Heart left ventricle (tissue), 16 donors: ENCODE measurements at regions not wholly inside any gene's neighbourhood (a gene's known extent, or its start where the extent isn't known, plus 50 kb on each side); places are given as distances from the start of the nearest gene placed in this dataset.

Source experiments
- ATAC-seq, 4 donors: fragments of 200-7000 bp; cut with Tn5 transposase; one replicate each; pipeline ENCODE4 v1.9.1; 2020 to 2022; ENCODE audit warnings: moderate library complexity in 4 of 4, mild to moderate bottlenecking in 3 of 4, moderate number of reproducible peaks in 1 of 4
- DNase-seq, 5 donors: peaks; one replicate each; pipeline ENCODE4 v3.0.0-alpha.2; 2020
- H3K27ac ChIP-seq, 12 donors: fragments of 200-600 bp; sonication (generic) in 4 of 12; one replicate each; pipeline versions ENCODE4 v1.5.0 to v1.8.0; 2016 to 2022; ENCODE audit warnings: mild to moderate bottlenecking in 2 of 12
- H3K27me3 ChIP-seq, 9 donors: fragments of 200-600 bp; sonication (generic) in 2 of 9; one replicate each; pipeline versions ENCODE4 v1.5.1 to v1.8.0; 2016 to 2022; ENCODE audit warnings: mild to moderate bottlenecking in 3 of 9
- H3K36me3 ChIP-seq, 9 donors: fragments of 200-600 bp; sonication (generic) in 2 of 9; one replicate each; pipeline versions ENCODE4 v1.5.0 to v1.8.0; 2018 to 2022; ENCODE audit warnings: mild to moderate bottlenecking in 2 of 9
- H3K4me1 ChIP-seq, 12 donors: fragments of 200-600 bp; sonication (generic) in 4 of 12; one replicate each; pipeline versions ENCODE4 v1.5.0 to v1.8.0; 2016 to 2022; ENCODE audit warnings: mild to moderate bottlenecking in 3 of 12
- H3K4me3 ChIP-seq, 12 donors: fragments of 200-600 bp; sonication (generic) in 4 of 12; one replicate each; pipeline versions ENCODE4 v1.5.0 to v1.8.0; 2017 to 2022; ENCODE audit warnings: mild to moderate bottlenecking in 9 of 12, moderate library complexity in 4 of 12
- H3K9me3 ChIP-seq, 12 donors: fragments of 200-600 bp; sonication (generic) in 4 of 12; one replicate each; pipeline versions ENCODE4 v1.5.0 to v1.8.0; 2016 to 2022; ENCODE audit warnings: mild to moderate bottlenecking in 1 of 12
- CTCF ChIP-seq, 12 donors: fragments of 200-600 bp; sonication (generic) in 4 of 12; IDR thresholded peaks; one replicate each; pipeline versions ENCODE4 v1.5.0 to v1.8.0; 2018 to 2022; ENCODE audit warnings: antibody characterized with exemption in 12 of 12, mild to moderate bottlenecking in 5 of 12
- POLR2A ChIP-seq, 2 donors: fragments of 450-650 bp; IDR thresholded peaks; one replicate each; pipeline ENCODE4 v1.6.1; 2017; ENCODE audit warnings: antibody characterized with exemption in 2 of 2, mild to moderate bottlenecking in 2 of 2, moderate library complexity in 2 of 2
- WGBS, 4 donors: extraction: QIAGEN DNeasy Blood & Tissue Kit in 2 of 4; methylation state at CpG; one replicate each; pipeline versions ENCODE4 v1.1.5 to v1.1.7; 2013 to 2018; 5-methylcytosine and 5-hydroxymethylcytosine counted together
- intact Hi-C, 10 donors: fragments of 100-400 bp; cut with DNase I; formaldehyde crosslinking; loops; one replicate each; pipeline versions ENCODE4 v1.11.1 to v1.14.2; 2022
- donor health status: ischemic (EF 13 %, LVEDD 7.1; RV severe dilation, severe dysfunction).
- donor health status: healthy with polysubstance abuse.
- donor health status: DM: no; HTN: yes; CAD: no.
- donor health status: DM: no; HTN: no; CAD: no.
- donor health status: ischemic (EF 25% LVEDD 6.9; RV normal size, moderate dysfunction).
- donor health status: ischemic (EF 25% LVEDD 5.7; RV mildly dilated, moderate dysfunction).
- donor health status: healthy.
- donor health status: DM: yes; HTN: yes; CAD: no.
- donor health status: ischemic (EF 35%, LVEDD 5.7; RV mildly dilated, moderate dysfunction).
- donor health status: nonischemic (EF 11% LVEDD 7.7; RV severe dilation, severe dysfunction).
- donor health status: DM: yes; HTN: yes; CAD: no.
- donor health status: PGD.
- donor health status: ischemic (EF 29% LVEDD 5.4; RV normal size, mild dysfunction).
- donor health status: nonischemic (EF 23%, LVEDD 6.1; RV moderate dilation, normal function).

DNA sequence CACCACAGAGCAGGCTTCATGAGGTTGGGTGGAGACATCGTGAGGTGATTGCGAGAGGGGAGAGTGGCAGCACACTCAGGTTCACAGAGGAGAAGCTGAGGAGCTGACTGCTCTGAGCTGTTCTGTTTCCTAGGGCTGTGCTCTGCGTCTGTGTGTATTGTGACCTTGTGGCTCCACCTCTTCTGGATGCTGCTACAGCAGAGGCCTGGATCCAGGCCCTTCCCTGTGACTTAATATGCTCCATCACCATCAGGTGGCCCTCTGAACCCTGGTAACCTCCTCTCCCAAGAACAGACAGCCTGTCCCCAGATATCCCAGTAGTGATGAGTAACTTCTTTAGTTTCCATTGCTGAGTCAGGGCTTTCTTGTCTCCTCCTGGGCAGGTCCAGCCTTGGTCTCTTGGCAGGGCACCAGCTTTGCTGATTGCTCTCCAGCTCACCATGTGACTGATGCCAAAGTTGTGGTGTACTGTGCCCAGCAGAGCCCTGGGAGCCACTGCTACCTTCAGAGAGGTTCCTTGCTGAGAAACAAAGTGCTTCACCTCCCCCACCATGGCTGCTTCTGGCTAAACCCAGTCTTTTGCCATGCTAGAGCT lies 212.8 kb upstream of the CHD1 start:
- intact Hi-C loops: no loop called here
- DNase-seq: no peak
- Histone ChIP-seq H3K4me1 (no peaks in the 10 kb centered on the region), H3K27ac (no peak overlapping the region), H3K9me3 (peaks cover 0 to 23% (median 3%) of the 10 kb centered on the region in 12 donors), H3K36me3 (no peaks in the 10 kb centered on the region), H3K27me3 (peaks cover 0 to 3% (median 0%) of the 10 kb centered on the region in 9 donors), H3K4me3 (no peak overlapping the region)
- 62 to 82% (median 69%) methylated on average over 2 to 3 of the region's 3 CpGs for WGBS, 4 donors
- TF ChIP-seq CTCF (IDR thresholded peaks at IDR 0.05): no peak
- no peak for TF ChIP-seq POLR2A (IDR thresholded peaks at IDR 0.05)
- no peak for ATAC-seq

DNA sequence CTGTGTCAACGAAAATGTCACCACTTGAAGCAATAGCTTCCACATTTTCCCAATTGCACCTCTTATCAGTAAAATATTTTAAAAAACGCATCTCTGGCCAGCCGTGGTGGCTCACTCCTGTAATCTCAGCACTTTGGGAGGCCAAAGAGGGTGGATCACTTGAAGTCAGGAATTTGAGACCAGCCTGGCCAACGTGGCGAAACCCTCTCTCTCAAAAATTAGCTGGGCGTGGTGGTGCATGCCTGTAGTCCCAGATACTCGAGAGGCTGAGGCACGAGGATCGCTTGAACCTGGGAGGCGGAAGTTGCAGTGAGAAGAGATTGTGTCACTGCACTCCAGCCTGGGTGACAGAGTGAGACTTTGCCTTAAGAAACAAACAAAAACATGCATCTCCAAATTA lies 210.1 kb upstream of the CHD1 start:
- Histone ChIP-seq H3K4me1 (no peaks in the 10 kb centered on the region), H3K4me3 (no peak overlapping the region), H3K9me3 (peaks cover 0 to 16% (median 2%) of the 10 kb centered on the region in 12 donors), H3K36me3 (no peaks in the 10 kb centered on the region), H3K27me3 (peaks cover 0 to 3% (median 0%) of the 10 kb centered on the region in 9 donors), H3K27ac (no peak overlapping the region)
- WGBS, 4 donors: 69 to 76% (median 72%) methylated on average over 10 of the region's 10 CpGs
- ATAC-seq (no peak), DNase-seq (no peak)
- intact Hi-C loops: no loop called here
- TF ChIP-seq CTCF (IDR thresholded peaks at IDR 0.05): no peak
- TF ChIP-seq POLR2A (IDR thresholded peaks at IDR 0.05): no peak

- Histone ChIP-seq H3K27ac (no peak overlapping the region), H3K4me1 (no peaks in the 10 kb centered on the region), H3K4me3 (no peak overlapping the region), H3K9me3 (no peaks in the 10 kb centered on the region), H3K27me3 (peaks cover 0 to 3% (median 0%) of the 10 kb centered on the region in 9 donors), H3K36me3 (no peaks in the 10 kb centered on the region)
- TF ChIP-seq CTCF (IDR thresholded peaks at IDR 0.05) (no peak), POLR2A (IDR thresholded peaks at IDR 0.05) (no peak)
- ATAC-seq (no peak), DNase-seq (no peak)
- intact Hi-C loops: no loop called here
- WGBS, 4 donors: 83 to 89% (median 86%) methylated on average over 4 of the region's 4 CpGs
Measured at GRCh38 chr5:99133921-99134320, 205.1 kb upstream of the CHD1 start.

GRCh38 chr5:99129768-99130501 lies 201.1 kb upstream of the CHD1 start:
- Histone ChIP-seq H3K4me1 (no peaks in the 10 kb centered on the region), H3K9me3 (no peaks in the 10 kb centered on the region), H3K27me3 (no peaks in the 10 kb centered on the region), H3K36me3 (no peaks in the 10 kb centered on the region), H3K4me3 (no peak overlapping the region), H3K27ac (no peak overlapping the region)
- intact Hi-C loops: no loop called here
- DNase-seq (no peak), ATAC-seq (no peak)
- TF ChIP-seq POLR2A (IDR thresholded peaks at IDR 0.05) (no peak), CTCF (IDR thresholded peaks at IDR 0.05) (no peak)
- 58 to 62% (median 59%) methylated on average over 6 of the region's 6 CpGs for WGBS, 4 donors
